K562 (cell line): ENCODE measurements at regions not wholly inside any gene's neighbourhood (a gene's known extent, or its start where the extent isn't known, plus 50 kb on each side); places are given as distances from the start of the nearest gene placed in this dataset.

ENCODE experiments used
- ATAC-seq: fragments of 200-7000 bp; cut with Tn5 transposase; 3 replicates; pipeline ENCODE4 v1.9.1; 2020; ENCODE audit warnings: moderate library complexity
- BruUV-seq: library from RNA; stranded (reverse); fragments of 400-500 nt; replicated peaks from 2 replicates; lab custom pipeline; 2021; lab: Mats Ljungman, UMichigan
- CTCF ChIA-PET: fragments of 300-600 bp; formaldehyde crosslinking; extraction: SDS; loops from one replicate; lab custom pipeline; 2021; ENCODE audit warnings: low intra/inter-chr PET ratio; lab: Yijun Ruan, JAX
- POLR2A ChIA-PET: fragments of 300-600, 350-650 bp; sonication (Branson Sonifier 250); formaldehyde crosslinking; extraction: SDS; loops from one replicate; lab custom pipeline; 2021; ENCODE audit warnings: antibody characterized with exemption, inconsistent platforms; lab: Yijun Ruan, JAX
- DNase-seq, 4 experiments: peaks; one replicate each; pipeline versions ENCODE4 v3.0.0 to v3.0.0-alpha.2; 2011 to 2018; ENCODE audit warnings: low spot score in 3 of 4, mixed read lengths in 3 of 4; ENCODE audit errors: extremely low read depth in 1 of 4
- FAIRE-seq: peaks from 2 replicates; lab custom pipeline; 2011; peaks lifted over from hg19 to GRCh38; lab: Jason Lieb, UNC
- H2AFZ ChIP-seq: 2 replicates; pipeline ENCODE4 v1.6.0; 2011; ENCODE audit warnings: low read depth, low read length, control low read depth, inconsistent platforms
- H3K27ac ChIP-seq: fragments of 200-600 bp; 3 replicates; pipeline ENCODE4 v1.8.0; 2011; ENCODE audit warnings: low read depth, mild to moderate bottlenecking, control low read depth, inconsistent platforms, low read length, moderate library complexity, mixed read lengths; ENCODE audit errors: extremely low read depth
- H3K27me3 ChIP-seq, 2 experiments: fragments of 300-600 bp in 1 of 2; 2 replicates in 1 of 2; 3 replicates in 1 of 2; pipeline versions ENCODE4 v1.6.0 to v1.8.0; 2011; ENCODE audit warnings: inconsistent platforms in 2 of 2, low read length in 2 of 2, mild to moderate bottlenecking in 1 of 2, mixed read lengths in 1 of 2, moderate library complexity in 1 of 2; ENCODE audit not compliant: control insufficient read depth in 2 of 2, insufficient read depth in 2 of 2
- H3K36me3 ChIP-seq: fragments of 300-600 bp; 3 replicates; pipeline ENCODE4 v1.8.0; 2011; ENCODE audit warnings: mild to moderate bottlenecking, low read length, inconsistent platforms; ENCODE audit not compliant: control insufficient read depth, insufficient read depth
- H3K4me1 ChIP-seq, 2 experiments: fragments of 200-600 bp in 1 of 2; replicated peaks in 1 of 2; 2 replicates in 1 of 2; 3 replicates in 1 of 2; pipeline versions ENCODE4 v1.5.1 to v1.8.0; 2011; ENCODE audit warnings: inconsistent platforms in 2 of 2, low read length in 2 of 2, mild to moderate bottlenecking in 1 of 2, mixed read lengths in 1 of 2, moderate library complexity in 1 of 2; ENCODE audit not compliant: control insufficient read depth in 2 of 2, insufficient read depth in 2 of 2
- H3K4me2 ChIP-seq: 2 replicates; pipeline ENCODE4 v1.6.1; 2011; ENCODE audit warnings: low read length, control low read depth, inconsistent platforms, mixed read lengths; ENCODE audit not compliant: insufficient read depth
- H3K4me3 ChIP-seq: fragments of 200-600 bp; sonication (generic), shearing (Covaris generic); 2 replicates; pipeline ENCODE4 v1.5.1; 2016; ENCODE audit warnings: control low read depth, inconsistent platforms
- H3K79me2 ChIP-seq: fragments of 200-600 bp; 3 replicates; pipeline ENCODE4 v1.8.0; 2011; ENCODE audit warnings: low read length, inconsistent platforms; ENCODE audit not compliant: control insufficient read depth, insufficient read depth
- H3K9ac ChIP-seq, 2 experiments: 2 replicates each; pipeline versions ENCODE4 v1.6.0 to v1.6.1; 2011; ENCODE audit warnings: low read depth in 2 of 2, low read length in 2 of 2, control low read depth in 1 of 2, inconsistent platforms in 1 of 2, mild to moderate bottlenecking in 1 of 2, mixed read lengths in 1 of 2; ENCODE audit not compliant: insufficient read depth in 1 of 2
- H3K9me1 ChIP-seq: one replicate; pipeline ENCODE4 v1.6.0; 2011; ENCODE audit warnings: inconsistent platforms, mild to moderate bottlenecking, low read length, moderate library complexity; ENCODE audit not compliant: control insufficient read depth, insufficient read depth
- H3K9me3 ChIP-seq: replicated peaks from 2 replicates; pipeline ENCODE4 v1.5.1; 2011; ENCODE audit warnings: low read depth, low read length, inconsistent platforms; ENCODE audit not compliant: control insufficient read depth, insufficient read depth
- H4K20me1 ChIP-seq: replicated peaks from 2 replicates; pipeline ENCODE4 v1.6.1; 2011; ENCODE audit warnings: low read length, inconsistent platforms, mixed read lengths; ENCODE audit not compliant: control insufficient read depth, insufficient read depth
- ATF4 ChIP-seq: fragments of 450-650 bp; formaldehyde crosslinking; IDR thresholded peaks from 2 replicates; pipeline ENCODE4 v1.4.0; 2022; ENCODE audit warnings: mild to moderate bottlenecking, moderate library complexity
- EP400 ChIP-seq: fragments of 450-650 bp; IDR thresholded peaks from 2 replicates; pipeline ENCODE4 v1.6.1; 2017; ENCODE audit warnings: antibody characterized with exemption, mild to moderate bottlenecking, moderate library complexity
- FOS ChIP-seq: IDR thresholded peaks from 3 replicates; pipeline ENCODE4 v1.6.1; 2011; ENCODE audit not compliant: insufficient read length; ENCODE audit errors: extremely low read depth
- MNT ChIP-seq, 2 experiments: fragments of 450-650 bp; conservative IDR thresholded peaks; 2 replicates each; pipeline ENCODE4 v1.6.1; 2017; ENCODE audit warnings: mild to moderate bottlenecking in 2 of 2, moderate library complexity in 2 of 2
- OTX1 ChIP-seq: fragments of 450-650 bp; formaldehyde crosslinking; IDR thresholded peaks from 2 replicates; pipeline ENCODE4 v1.4.0; 2022; ENCODE audit warnings: mild to moderate bottlenecking
- SRSF9 ChIP-seq: fragments of 200-400 bp; formaldehyde crosslinking; IDR thresholded peaks from 2 replicates; pipeline ENCODE4 v1.6.1; 2017; ENCODE audit warnings: low read depth, low read length, borderline replicate concordance
- WGBS: fragments of 100-300 bp; shearing (Covaris generic); methylation state at CpG from one replicate; pipeline ENCODE4 v1.1.6; 2016; ENCODE audit warnings: low coverage, mixed read lengths; ENCODE audit not compliant: insufficient coverage; ENCODE audit errors: missing lambda C conversion rate; 5-methylcytosine and 5-hydroxymethylcytosine counted together
- in situ Hi-C: fragments of 300-500 bp; cut with MboI; formaldehyde crosslinking; loops from 4 replicates; pipeline ENCODE4 v1.15.0; 2018; ENCODE audit warnings: inconsistent platforms, mixed read lengths
- intact Hi-C: fragments of 100-400 bp; cut with micrococcal nuclease; formaldehyde crosslinking; loops from 2 replicates; pipeline ENCODE4 v1.14.2; 2022
- TF ChIP-seq, protein P1 (sequence below): fragments of 450-650 bp; IDR thresholded peaks from 2 replicates; pipeline ENCODE4 v1.6.1; 2016; ENCODE audit warnings: low read depth

GRCh38 chr5:50964746-50965653 is 298.6 kb downstream of the PARP8 start:
- no peak overlapping the region for H3K27ac ChIP-seq
- no peak overlapping the region for H3K4me3 ChIP-seq
- H3K9me1 ChIP-seq: no peaks in the 10 kb centered on the region
- POLR2A ChIA-PET: no interaction called here
- BruUV-seq: no TSS peak
- in situ Hi-C loops: loop anchor here (25.0 kb wide), 1 partner anchor 1047 kb away; no protein-coding TSS in a partner anchor
- peaks cover 0 to 8% of the 10 kb centered on the region in 2 experiments; a peak in 1 of 5 replicates for H3K4me1 ChIP-seq
- no peaks in the 10 kb centered on the region for H4K20me1 ChIP-seq
- WGBS: 7% methylated on average over 15 of the region's 15 CpGs
- H2AFZ ChIP-seq: no peak overlapping the region
- H3K36me3 ChIP-seq: no peaks in the 10 kb centered on the region
- FAIRE-seq: no peak
- intact Hi-C loops: loop anchor here (5.0 kb wide), 1 partner anchor 1952 kb away; no protein-coding TSS in a partner anchor
- no peak for DNase-seq
- no peaks in the 10 kb centered on the region for H3K79me2 ChIP-seq
- no peak for ATAC-seq
- H3K27me3 ChIP-seq: peaks cover 6 to 18% of the 10 kb centered on the region in 2 experiments; a peak in 3 of 5 replicates
- no peak overlapping the region for H3K9ac ChIP-seq
- CTCF ChIA-PET: interaction anchor here (1.1 kb wide), 1 partner anchor 1692 kb away, joined by 3 read pairs; no protein-coding TSS in a partner anchor
- TF ChIP-seq, protein P1, sequence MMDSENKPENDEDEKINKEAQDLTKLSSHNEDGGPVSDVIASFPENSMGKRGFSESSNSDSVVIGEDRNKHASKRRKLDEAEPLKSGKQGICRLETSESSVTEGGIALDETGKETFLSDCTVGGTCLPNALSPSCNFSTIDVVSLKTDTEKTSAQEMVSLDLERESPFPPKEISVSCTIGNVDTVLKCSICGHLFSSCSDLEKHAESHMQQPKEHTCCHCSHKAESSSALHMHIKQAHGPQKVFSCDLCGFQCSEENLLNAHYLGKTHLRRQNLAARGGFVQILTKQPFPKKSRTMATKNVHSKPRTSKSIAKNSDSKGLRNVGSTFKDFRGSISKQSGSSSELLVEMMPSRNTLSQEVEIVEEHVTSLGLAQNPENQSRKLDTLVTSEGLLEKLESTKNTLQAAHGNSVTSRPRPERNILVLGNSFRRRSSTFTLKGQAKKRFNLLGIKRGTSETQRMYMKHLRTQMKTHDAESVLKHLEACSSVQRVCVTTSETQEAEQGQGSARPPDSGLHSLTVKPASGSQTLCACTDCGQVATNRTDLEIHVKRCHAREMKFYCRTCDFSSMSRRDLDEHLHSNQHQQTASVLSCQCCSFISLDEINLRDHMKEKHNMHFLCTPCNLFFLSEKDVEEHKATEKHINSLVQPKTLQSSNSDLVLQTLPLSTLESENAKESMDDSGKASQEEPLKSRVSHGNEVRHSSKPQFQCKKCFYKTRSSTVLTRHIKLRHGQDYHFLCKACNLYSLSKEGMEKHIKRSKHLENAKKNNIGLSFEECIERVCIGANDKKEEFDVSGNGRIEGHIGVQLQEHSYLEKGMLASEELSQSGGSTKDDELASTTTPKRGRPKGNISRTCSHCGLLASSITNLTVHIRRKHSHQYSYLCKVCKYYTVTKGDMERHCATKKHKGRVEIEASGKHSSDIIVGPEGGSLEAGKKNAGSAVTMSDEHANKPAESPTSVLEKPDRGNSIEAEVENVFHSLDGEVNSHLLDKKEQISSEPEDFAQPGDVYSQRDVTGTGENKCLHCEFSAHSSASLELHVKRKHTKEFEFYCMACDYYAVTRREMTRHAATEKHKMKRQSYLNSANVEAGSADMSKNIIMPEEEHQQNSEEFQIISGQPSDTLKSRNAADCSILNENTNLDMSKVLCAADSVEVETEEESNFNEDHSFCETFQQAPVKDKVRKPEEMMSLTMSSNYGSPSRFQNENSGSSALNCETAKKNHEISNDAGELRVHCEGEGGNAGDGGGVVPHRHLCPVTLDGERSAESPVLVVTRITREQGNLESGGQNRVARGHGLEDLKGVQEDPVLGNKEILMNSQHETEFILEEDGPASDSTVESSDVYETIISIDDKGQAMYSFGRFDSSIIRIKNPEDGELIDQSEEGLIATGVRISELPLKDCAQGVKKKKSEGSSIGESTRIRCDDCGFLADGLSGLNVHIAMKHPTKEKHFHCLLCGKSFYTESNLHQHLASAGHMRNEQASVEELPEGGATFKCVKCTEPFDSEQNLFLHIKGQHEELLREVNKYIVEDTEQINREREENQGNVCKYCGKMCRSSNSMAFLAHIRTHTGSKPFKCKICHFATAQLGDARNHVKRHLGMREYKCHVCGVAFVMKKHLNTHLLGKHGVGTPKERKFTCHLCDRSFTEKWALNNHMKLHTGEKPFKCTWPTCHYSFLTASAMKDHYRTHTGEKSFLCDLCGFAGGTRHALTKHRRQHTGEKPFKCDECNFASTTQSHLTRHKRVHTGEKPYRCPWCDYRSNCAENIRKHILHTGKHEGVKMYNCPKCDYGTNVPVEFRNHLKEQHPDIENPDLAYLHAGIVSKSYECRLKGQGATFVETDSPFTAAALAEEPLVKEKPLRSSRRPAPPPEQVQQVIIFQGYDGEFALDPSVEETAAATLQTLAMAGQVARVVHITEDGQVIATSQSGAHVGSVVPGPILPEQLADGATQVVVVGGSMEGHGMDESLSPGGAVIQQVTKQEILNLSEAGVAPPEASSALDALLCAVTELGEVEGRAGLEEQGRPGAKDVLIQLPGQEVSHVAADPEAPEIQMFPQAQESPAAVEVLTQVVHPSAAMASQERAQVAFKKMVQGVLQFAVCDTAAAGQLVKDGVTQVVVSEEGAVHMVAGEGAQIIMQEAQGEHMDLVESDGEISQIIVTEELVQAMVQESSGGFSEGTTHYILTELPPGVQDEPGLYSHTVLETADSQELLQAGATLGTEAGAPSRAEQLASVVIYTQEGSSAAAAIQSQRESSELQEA: no peak
- TF ChIP-seq FOS (no peak), ATF4 (CRISPR knock-in tag) (no peak), SRSF9 (no peak), EP400 (no peak), MNT (conservative IDR thresholded peaks at IDR 0.05) (no peak), OTX1 (no peak)
- no peaks in the 10 kb centered on the region for H3K9me3 ChIP-seq
- H3K4me2 ChIP-seq: no peak overlapping the region
